HG02884 (cell line): ENCODE measurements at regions not wholly inside any gene's neighbourhood (a gene's known extent, or its start where the extent isn't known, plus 50 kb on each side); places are given as distances from the start of the nearest gene placed in this dataset.

ENCODE experiments used
- ATAC-seq: cut with Tn5 transposase; IDR thresholded peaks from one replicate; pipeline ENCODE4 v1.9.1; 2021; ENCODE audit warnings: mild to moderate bottlenecking, moderate library complexity; ENCODE audit not compliant: unreplicated experiment

DNA sequence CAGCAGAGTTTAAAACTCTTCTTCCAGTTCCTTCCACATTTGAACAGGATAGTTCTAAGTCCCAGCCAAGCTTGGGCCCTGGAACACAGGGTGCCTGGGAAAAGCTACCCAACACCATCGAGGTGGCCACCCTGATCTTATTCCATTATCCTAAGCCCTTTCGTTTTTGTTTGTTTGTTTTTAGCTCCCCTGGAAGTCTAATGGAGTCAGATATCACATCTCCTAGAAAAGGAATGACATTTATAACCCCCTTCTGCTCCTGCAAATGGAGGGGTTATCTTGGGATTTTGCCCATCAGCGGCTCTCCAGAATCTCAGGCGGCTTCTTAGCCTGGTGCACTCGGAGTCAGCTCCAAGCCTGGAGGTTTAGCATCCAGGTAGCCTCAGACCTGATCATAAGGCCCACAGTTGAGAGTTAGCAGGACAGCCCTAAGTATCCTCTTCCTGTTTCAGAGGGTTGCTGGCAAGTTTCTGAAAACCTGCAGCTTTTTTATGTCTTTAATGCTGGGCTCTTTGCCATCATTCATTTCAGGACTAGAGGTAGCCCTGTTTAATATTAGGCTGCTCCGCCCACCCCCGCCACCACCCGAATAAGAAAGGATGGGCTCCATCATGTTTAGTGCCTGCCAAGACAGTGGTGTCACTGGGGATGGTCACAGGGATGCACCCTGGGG lies 230.0 kb upstream of the LNX1 start:
- no peak for ATAC-seq

DNA sequence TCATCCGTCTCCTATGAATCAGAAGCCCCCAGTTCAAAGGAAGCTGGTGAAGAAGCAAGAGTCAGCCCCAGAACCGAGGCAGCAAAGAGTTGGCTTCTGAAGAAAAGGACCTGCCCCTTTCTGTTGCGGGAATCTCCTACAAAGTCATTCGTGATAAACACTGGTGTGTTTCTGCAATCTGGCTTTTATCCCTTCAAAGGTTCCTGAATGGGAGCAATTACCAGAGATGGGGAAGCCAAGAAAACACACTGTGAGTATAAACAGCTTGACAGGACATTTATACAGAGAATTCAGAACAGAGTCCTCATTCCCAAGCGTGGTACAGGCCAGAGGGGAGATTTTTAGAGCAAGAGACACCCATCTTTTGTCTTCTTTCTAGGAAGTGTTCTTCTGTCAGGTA lies 226.8 kb upstream of the LNX1 start:
- no peak for ATAC-seq

GRCh38 chr4:53816561-53816960 lies 225.3 kb upstream of the LNX1 start:
- ATAC-seq = no peak

- no peak for ATAC-seq
Observed at GRCh38 chr4:53815281-53815680, 224.0 kb upstream of the LNX1 start.

- no peak for ATAC-seq
Observed at GRCh38 chr4:53813998-53814397, 222.7 kb upstream of the LNX1 start.

DNA sequence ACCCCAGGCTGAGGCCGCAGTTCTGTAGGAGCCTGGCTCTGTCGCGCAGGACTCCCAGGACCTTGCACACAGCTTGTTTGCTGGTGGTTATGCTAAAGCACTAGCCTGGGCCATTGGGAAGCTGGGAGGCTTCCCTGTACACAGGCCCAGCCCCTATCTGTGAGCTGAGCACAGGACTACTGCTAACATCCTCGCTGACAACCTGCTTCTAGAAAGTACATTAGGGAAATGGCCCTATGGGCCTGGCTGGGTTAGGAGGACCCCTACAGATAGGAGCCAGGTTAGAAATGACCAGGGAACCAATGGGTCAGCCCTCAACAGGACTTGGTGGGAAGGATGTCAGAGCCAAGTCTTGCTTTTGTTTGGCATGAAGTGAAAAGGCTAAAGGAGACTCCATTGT lies 219.4 kb upstream of the LNX1 start:
- ATAC-seq = no peak

DNA sequence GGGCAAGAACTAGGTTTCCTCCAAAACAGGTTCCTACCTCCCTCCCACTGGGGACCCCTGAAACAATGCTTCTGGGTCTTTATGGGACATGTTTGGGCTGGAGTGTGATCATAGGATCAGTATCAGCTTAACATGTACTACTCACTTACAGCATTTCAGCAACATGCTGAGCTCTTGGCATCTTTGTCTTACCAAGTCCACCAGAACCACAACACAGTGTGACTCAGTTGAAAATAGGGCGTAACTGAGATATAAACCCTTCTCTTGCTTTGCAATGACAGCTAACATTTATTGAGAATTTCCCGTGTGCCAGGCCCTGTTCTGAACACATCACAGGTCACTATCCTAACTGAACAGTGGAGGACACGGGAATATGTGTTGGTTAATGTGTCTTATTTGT lies 218.5 kb upstream of the LNX1 start:
- ATAC-seq = no peak

- no peak for ATAC-seq
Observed at GRCh38 chr4:53805291-53805690, 214.0 kb upstream of the LNX1 start.

- ATAC-seq = peak; percentile 72
Observed at GRCh38 chr4:53804719-53805118, 213.4 kb upstream of the LNX1 start.

DNA sequence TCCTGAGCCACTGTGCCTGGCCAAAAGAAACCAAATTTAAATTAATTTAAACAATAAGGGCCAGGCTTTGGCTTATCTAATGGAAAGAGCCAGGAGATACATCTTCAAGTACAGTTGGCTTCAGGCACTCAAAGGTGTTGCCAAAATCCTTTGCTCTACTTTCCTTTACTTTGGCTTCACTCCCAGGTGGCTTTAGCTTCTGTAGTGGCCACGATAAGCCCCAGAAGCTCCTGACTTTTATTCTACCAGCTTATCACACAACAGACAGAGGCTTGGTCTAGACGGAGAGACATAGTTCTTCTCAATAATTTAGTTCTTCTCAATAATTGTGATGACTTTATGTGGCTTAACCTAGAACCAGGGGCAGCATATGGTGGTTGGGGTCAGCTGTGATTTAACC lies 211.2 kb upstream of the LNX1 start:
- no peak for ATAC-seq

- no peak for ATAC-seq
Observed at GRCh38 chr4:53801373-53801772, 210.1 kb upstream of the LNX1 start.

DNA sequence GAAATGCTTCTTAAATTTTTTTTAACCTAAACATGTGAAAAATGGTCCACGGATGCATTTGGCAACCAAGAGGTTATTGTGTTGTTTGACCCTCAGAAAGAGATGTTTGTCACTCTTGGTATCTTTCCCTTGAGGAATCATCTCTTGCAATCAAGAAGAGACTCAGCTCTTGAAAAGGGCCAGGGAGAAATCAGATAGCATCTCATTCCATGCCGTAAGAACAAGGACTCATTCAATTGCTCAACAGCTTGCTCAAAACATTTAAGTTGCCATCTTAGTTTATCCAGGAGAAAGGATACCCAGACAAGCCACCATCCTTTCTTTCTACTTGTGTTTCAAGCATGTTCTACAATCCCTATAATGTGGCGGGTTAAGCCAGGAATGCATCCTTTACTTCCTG lies 209.5 kb upstream of the LNX1 start:
- ATAC-seq = no peak

DNA sequence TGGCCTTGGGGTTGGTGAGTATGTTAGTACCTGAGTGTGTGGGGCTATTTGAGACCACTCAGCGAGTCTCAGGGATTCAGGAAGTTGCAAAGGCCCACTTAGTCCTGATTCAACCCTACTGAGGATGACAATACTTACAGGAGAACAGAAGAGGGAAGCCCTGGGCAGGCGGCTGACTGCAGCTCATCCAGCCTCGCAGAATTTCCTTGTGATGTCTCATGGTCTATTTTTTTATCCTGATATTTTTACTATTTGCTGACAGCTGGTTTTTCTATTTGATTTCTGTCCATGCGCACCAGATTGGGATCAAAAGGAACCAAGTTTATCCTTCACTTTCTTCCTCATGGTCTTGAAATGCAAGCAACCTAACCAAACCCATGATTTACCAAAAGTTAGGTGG lies 201.8 kb upstream of the LNX1 start:
- ATAC-seq = no peak

DNA sequence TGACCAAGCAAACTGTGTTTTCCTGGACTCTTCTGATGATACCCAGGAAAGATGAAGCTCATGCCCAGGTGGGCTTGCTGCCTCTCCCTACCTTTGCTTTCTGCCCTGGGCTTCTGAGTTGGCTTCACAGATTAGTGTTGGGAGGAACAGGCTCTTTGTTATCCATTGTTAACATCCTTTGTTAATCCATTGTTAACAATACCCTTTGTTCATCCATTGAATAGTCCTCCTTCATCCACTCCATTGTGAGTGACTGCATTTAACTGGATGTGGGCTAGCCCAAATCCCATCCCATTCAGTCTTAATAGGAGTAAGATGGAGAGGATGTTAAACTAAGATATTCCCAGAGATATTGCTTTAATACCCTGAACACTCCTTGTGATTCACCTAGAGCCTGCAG lies 199.0 kb upstream of the LNX1 start:
- no peak for ATAC-seq

DNA sequence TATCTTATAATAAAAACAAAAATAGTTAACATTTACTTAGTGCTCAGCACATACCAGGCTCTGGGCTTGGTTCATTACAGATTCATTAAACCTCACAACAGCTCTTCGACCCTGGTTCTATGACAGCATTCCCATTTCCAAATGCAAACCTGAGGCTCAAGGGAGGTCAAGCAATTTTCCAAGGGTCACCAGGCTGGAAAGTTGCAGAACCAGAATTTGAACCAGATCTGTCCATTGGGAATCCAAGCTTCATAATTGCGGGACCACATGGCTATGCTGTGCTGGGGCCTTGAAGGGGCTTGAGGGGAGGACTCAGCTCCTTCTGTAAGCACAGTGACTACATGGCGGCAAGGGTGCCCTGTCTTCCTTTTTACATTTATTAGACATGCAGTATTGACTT lies 197.3 kb upstream of the LNX1 start:
- ATAC-seq = no peak

GRCh38 chr4:53788011-53788410 lies 196.7 kb upstream of the LNX1 start:
- ATAC-seq = no peak

GRCh38 chr4:53786632-53787031 lies 195.3 kb upstream of the LNX1 start:
- no peak for ATAC-seq

DNA sequence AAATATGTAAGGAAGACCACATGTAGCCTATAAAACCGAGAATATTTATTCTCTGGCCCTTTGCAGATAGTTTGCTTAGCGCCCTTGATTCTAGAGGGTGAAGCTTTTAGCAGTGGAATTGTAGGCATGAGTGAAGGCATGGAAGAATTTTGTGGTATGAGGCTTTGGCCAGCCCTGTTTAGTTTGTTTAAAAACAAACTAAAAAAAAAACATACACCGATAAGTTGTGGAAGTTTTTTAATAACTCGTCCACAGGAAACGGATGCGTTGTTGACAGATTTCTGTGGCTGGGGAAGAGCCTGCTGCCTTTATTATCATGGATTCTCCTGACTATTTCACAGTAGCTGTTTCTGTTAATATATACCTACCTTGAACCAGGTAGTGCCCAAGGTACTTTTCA lies 194.7 kb upstream of the LNX1 start:
- ATAC-seq = no peak

DNA sequence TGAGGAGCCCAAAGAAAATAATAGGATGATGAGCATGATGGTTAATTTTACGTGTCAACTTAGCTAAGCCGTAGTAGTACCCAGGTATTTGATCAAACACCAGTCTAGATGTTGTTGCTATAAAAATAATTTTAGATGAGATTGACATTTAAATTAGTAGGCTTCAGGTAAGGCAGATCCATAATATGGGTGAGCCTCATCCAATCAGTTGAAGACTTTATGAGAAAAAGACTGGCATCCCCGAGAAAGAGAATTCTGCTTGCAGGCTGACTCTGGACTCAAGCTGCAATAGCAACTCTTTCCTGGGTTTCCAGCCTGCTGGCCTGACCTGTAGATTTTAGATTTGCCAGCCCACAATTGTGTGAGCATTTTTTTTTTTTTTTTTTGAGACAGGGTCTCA lies 192.8 kb upstream of the LNX1 start:
- no peak for ATAC-seq

- no peak for ATAC-seq
Observed at GRCh38 chr4:53783208-53783859, 192.0 kb upstream of the LNX1 start.

GRCh38 chr4:53782458-53782845 lies 191.2 kb upstream of the LNX1 start:
- no peak for ATAC-seq

- ATAC-seq = no peak
Observed at GRCh38 chr4:53781629-53782457, 190.6 kb upstream of the LNX1 start.
